ENCODE measurements at regions not wholly inside any gene's neighbourhood (a gene's known extent, or its start where the extent isn't known, plus 50 kb on each side); places are given as distances from the start of the nearest gene placed in this dataset.

- TF ChIP-seq POLR2A (IDR thresholded peaks at IDR 0.05) (no peak), CTCF (IDR thresholded peaks at IDR 0.05) (no peak), POLR2AphosphoS5 (IDR thresholded peaks at IDR 0.05) (no peak)
These were observed 789.7 kb upstream of the PRR20A start for GRCh38 chr13:56351041-56351440.

Measured in stomach (tissue), 4 donors.